Endodermal cell (in vitro differentiated cells): ENCODE measurements at regions not wholly inside any gene's neighbourhood (a gene's known extent, or its start where the extent isn't known, plus 50 kb on each side); places are given as distances from the start of the nearest gene placed in this dataset.

ENCODE experiments used
- DNase-seq: peaks from one replicate; pipeline ENCODE4 v3.0.0-alpha.2; 2017
- H3K27ac ChIP-seq: 2 replicates; pipeline ENCODE4 v1.5.1; 2013; ENCODE audit warnings: mild to moderate bottlenecking, low read depth, low read length, moderate library complexity
- H3K27me3 ChIP-seq: 2 replicates; pipeline ENCODE4 v1.6.1; 2013; ENCODE audit warnings: mild to moderate bottlenecking, low read length, moderate library complexity; ENCODE audit not compliant: insufficient read depth, control insufficient read depth, poor library complexity, severe bottlenecking
- H3K36me3 ChIP-seq: 2 replicates; pipeline ENCODE4 v1.7.0; 2013; ENCODE audit warnings: mild to moderate bottlenecking, low read length, moderate library complexity; ENCODE audit not compliant: control insufficient read depth, insufficient read depth
- H3K4me1 ChIP-seq: one replicate; pipeline ENCODE4 v1.7.0; 2013; ENCODE audit warnings: low read length; ENCODE audit not compliant: control insufficient read depth, insufficient read depth
- H3K4me3 ChIP-seq: 2 replicates; pipeline ENCODE4 v1.5.1; 2013; ENCODE audit warnings: mild to moderate bottlenecking, low read length, moderate library complexity
- H3K9ac ChIP-seq: 2 replicates; pipeline ENCODE4 v1.6.1; 2013; ENCODE audit warnings: mild to moderate bottlenecking, low read length, moderate library complexity; ENCODE audit not compliant: poor library complexity, severe bottlenecking; ENCODE audit errors: extremely low read depth
- H3K9me3 ChIP-seq: 2 replicates; pipeline ENCODE4 v1.6.1; 2013; ENCODE audit warnings: mild to moderate bottlenecking, low read length, moderate library complexity; ENCODE audit not compliant: control insufficient read depth
- H3K27ac Mint-ChIP-seq: 2 replicates; pipeline ENCODE4 v1.8.0; 2020; ENCODE audit warnings: mixed read lengths
- H3K27me3 Mint-ChIP-seq: 2 replicates; pipeline ENCODE4 v1.8.0; 2021; ENCODE audit warnings: mild to moderate bottlenecking, mixed read lengths; ENCODE audit not compliant: insufficient read depth
- H3K36me3 Mint-ChIP-seq: 2 replicates; pipeline ENCODE4 v1.8.0; 2020; ENCODE audit warnings: low read depth, mixed read lengths
- H3K4me1 Mint-ChIP-seq: 2 replicates; pipeline ENCODE4 v1.8.0; 2020; ENCODE audit warnings: mixed read lengths
- H3K4me3 Mint-ChIP-seq: 2 replicates; pipeline ENCODE4 v1.8.0; 2020; ENCODE audit warnings: mild to moderate bottlenecking, moderate library complexity, mixed read lengths
- H3K9me3 Mint-ChIP-seq: 2 replicates; pipeline ENCODE4 v1.8.0; 2020; ENCODE audit warnings: mild to moderate bottlenecking, mixed read lengths
- CTCF ChIP-seq: fragments of 200-600 bp; sonication (generic); conservative IDR thresholded peaks from 2 replicates; pipeline ENCODE4 v1.5.0; 2021; ENCODE audit warnings: antibody characterized with exemption, mild to moderate bottlenecking
- WGBS, 2 experiments: methylation state at CpG; one replicate each; pipeline versions ENCODE4 v1.1.5 to v1.1.7; 2013; ENCODE audit warnings: missing lambda C conversion rate in 2 of 2, mixed read lengths in 1 of 2; ENCODE audit not compliant: insufficient coverage in 1 of 2, insufficient read length in 1 of 2; 5-methylcytosine and 5-hydroxymethylcytosine counted together

DNA sequence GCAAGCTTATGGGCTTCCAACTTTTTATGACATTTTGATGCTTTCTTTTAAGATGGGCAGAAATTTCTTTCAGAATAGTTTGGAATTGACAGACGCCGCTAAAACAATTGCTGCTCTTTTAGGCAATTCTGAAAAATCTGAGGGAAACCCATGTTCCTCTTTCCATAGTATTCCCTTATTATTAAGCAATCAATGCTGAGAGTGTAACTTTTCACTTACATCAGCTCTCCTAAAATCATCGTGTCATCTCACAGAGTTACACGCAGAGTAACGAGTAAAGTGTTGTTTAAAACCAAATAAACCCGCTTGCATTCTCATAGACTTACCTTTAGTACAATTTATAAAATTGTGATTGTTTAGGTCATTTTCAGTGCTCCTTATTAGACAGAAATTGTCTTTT lies 150.6 kb downstream of the MAF start:
- no peaks in the 10 kb centered on the region for H3K4me1 ChIP-seq
- H3K9me3 Mint-ChIP-seq, result no peaks in the 10 kb centered on the region
- no peaks in the 10 kb centered on the region for H3K9me3 ChIP-seq
- H3K27me3 Mint-ChIP-seq, result no peaks in the 10 kb centered on the region
- no peak overlapping the region for H3K9ac ChIP-seq
- H3K4me3 Mint-ChIP-seq, result no peak overlapping the region
- no peak overlapping the region for H3K27ac ChIP-seq
- H3K27me3 ChIP-seq, result no peaks in the 10 kb centered on the region
- no peak for DNase-seq
- 94 to 98% methylated on average over 2 to 6 of the region's 6 CpGs for WGBS, 2 experiments
- H3K36me3 Mint-ChIP-seq, result no peaks in the 10 kb centered on the region
- no peaks in the 10 kb centered on the region for H3K36me3 ChIP-seq
- no peak for TF ChIP-seq CTCF
- no peaks in the 10 kb centered on the region for H3K4me1 Mint-ChIP-seq
- no peak overlapping the region for H3K4me3 ChIP-seq
- H3K27ac Mint-ChIP-seq, result no peak overlapping the region

DNA sequence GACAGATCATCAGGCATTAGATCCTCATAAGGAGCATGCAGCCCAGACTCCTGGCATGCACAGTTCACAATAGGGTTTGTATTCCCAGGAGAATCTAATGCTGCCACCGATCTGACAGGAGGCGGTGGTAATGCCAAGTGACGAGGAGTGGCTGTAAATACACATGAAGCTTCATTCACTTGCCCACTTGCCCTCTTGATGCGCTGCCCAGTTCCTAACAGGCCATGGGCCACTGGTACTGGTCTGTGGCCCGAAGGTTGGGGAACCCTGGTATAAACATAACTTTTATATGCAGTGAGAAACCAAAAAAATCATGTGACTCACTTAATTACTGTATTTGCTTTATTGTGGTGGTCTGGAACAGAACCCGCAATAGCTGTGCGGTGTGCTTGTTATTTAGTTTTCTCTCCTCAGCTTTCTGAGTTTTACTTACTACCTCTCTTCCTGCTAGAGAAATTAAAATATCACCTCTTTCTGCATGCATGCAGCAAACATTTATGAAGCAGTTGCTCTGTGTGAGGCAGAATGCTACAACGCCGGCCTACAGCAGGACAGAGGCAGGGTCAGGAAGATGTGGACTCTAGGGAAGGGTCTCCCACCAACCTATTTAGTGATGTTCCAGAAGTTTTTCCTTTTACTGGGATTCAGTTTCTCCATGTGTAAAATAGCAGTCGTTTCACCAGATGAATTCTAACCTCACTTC lies 151.3 kb downstream of the MAF start:
- Mint-ChIP-seq H3K4me1 (no peaks in the 10 kb centered on the region), H3K36me3 (no peaks in the 10 kb centered on the region), H3K27me3 (no peaks in the 10 kb centered on the region), H3K4me3 (no peak overlapping the region), H3K9me3 (no peaks in the 10 kb centered on the region), H3K27ac (no peak overlapping the region)
- TF ChIP-seq CTCF, result no peak
- H3K4me3 ChIP-seq, result no peak overlapping the region
- 92 to 95% methylated on average over 7 to 10 of the region's 10 CpGs for WGBS, 2 experiments
- H3K9ac ChIP-seq, result no peak overlapping the region
- H3K27me3 ChIP-seq, result no peaks in the 10 kb centered on the region
- no peak for DNase-seq
- no peak overlapping the region for H3K27ac ChIP-seq
- H3K36me3 ChIP-seq, result no peaks in the 10 kb centered on the region
- H3K4me1 ChIP-seq, result no peaks in the 10 kb centered on the region
- H3K9me3 ChIP-seq, result no peaks in the 10 kb centered on the region

GRCh38 chr16:79444572-79444971 lies 156.0 kb downstream of the MAF start:
- Histone ChIP-seq H3K9ac (no peak overlapping the region), H3K27ac (no peak overlapping the region), H3K4me3 (no peak overlapping the region), H3K27me3 (no peaks in the 10 kb centered on the region), H3K36me3 (no peaks in the 10 kb centered on the region), H3K4me1 (no peaks in the 10 kb centered on the region), H3K9me3 (no peaks in the 10 kb centered on the region)
- Mint-ChIP-seq H3K9me3 (no peaks in the 10 kb centered on the region), H3K27ac (no peak overlapping the region), H3K4me1 (no peaks in the 10 kb centered on the region), H3K36me3 (no peaks in the 10 kb centered on the region), H3K27me3 (no peaks in the 10 kb centered on the region), H3K4me3 (no peak overlapping the region)
- TF ChIP-seq CTCF, result no peak
- DNase-seq, result no peak
- WGBS, 2 experiments, result 95% methylated on average over 4 to 7 of the region's 7 CpGs
